Testis (tissue), 2 donors: ENCODE measurements at regions not wholly inside any gene's neighbourhood (a gene's known extent, or its start where the extent isn't known, plus 50 kb on each side); places are given as distances from the start of the nearest gene placed in this dataset.

Source experiments
- CTCF ChIP-seq, 3 experiments: fragments of 450-650 bp in 2 of 3; fragments of 200-600 bp in 1 of 3; sonication (generic) in 1 of 3; IDR thresholded peaks; one replicate each; pipeline ENCODE4 v1.5.1; 2016 to 2019; ENCODE audit warnings: antibody characterized with exemption in 3 of 3, mild to moderate bottlenecking in 2 of 3, moderate library complexity in 1 of 3
- POLR2A ChIP-seq: fragments of 450-650 bp; IDR thresholded peaks from one replicate; pipeline ENCODE4 v1.6.1; 2017; ENCODE audit warnings: antibody characterized with exemption, mild to moderate bottlenecking, moderate library complexity

- TF ChIP-seq CTCF (IDR thresholded peaks at IDR 0.05) (no peak), POLR2A (no peak)
These were observed 376.5 kb downstream of the TBL1XR1 start for GRCh38 chr3:176820764-176821163.
